ENCODE measurements at regions not wholly inside any gene's neighbourhood (a gene's known extent, or its start where the extent isn't known, plus 50 kb on each side); places are given as distances from the start of the nearest gene placed in this dataset.

DNA sequence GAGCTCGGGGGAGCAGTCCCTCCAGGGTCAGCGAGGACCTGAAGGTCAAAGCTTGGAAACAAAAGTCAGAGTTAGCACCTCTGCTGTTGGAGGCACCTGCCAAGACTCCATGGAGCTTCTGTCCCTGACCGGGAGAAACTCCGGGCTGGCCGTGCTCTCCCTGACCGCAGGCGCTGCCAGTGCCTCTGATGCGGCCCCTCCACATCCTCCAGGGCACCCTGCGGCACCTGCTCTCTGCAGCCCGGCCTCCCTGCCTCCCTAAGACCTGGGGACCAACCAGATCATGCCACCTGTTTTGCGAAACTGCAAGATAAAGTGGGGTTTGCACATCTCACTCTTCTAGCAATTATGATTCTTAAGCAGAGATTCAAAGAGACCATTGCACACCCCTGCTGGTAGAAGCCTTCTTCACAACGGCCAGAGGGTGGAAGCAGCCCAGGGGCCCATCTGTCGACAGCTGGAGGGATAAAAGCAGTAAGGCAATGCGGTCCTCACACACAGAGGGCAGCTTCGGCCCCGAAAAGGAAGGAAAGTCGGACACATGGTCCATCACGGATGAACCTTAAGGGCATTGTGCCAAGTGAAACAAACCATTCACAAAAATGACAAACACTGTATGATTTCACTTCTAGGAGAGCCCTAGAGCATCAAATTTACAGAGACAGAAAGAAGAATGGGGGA lies 477.1 kb downstream of the BRD1 start:
- no peak for TF ChIP-seq EZH2 (IDR thresholded peaks at IDR 0.05; ENCODE audit: insufficient read depth, poor library complexity, severe bottlenecking)
- TF ChIP-seq EZH2phosphoT487 (IDR thresholded peaks at IDR 0.05; ENCODE audit: insufficient read depth, low read depth), result no peak
